Omental fat pad (tissue), 3 donors: ENCODE measurements at regions not wholly inside any gene's neighbourhood (a gene's known extent, or its start where the extent isn't known, plus 50 kb on each side); places are given as distances from the start of the nearest gene placed in this dataset.
A peak's percentile ranks its signal among the peaks of the same experiment; 100 is the strongest.

ENCODE experiments used
- ATAC-seq: fragments of 150-250 bp; one replicate; pipeline ENCODE4 v1.9.1; 2016; ENCODE audit warnings: mild to moderate bottlenecking, moderate library complexity; ENCODE audit not compliant: low FRiP score
- DNase-seq: peaks from one replicate; pipeline ENCODE4 v3.0.0-alpha.2; 2019; ENCODE audit warnings: low spot score
- TF ChIP-seq, protein P1 (sequence below), 3 donors: fragments of 450-650 bp; IDR thresholded peaks; one replicate each; pipeline ENCODE4 v1.5.1; 2016 to 2017; ENCODE audit warnings: antibody characterized with exemption in 3 of 3, mild to moderate bottlenecking in 3 of 3, moderate library complexity in 2 of 3

DNA sequence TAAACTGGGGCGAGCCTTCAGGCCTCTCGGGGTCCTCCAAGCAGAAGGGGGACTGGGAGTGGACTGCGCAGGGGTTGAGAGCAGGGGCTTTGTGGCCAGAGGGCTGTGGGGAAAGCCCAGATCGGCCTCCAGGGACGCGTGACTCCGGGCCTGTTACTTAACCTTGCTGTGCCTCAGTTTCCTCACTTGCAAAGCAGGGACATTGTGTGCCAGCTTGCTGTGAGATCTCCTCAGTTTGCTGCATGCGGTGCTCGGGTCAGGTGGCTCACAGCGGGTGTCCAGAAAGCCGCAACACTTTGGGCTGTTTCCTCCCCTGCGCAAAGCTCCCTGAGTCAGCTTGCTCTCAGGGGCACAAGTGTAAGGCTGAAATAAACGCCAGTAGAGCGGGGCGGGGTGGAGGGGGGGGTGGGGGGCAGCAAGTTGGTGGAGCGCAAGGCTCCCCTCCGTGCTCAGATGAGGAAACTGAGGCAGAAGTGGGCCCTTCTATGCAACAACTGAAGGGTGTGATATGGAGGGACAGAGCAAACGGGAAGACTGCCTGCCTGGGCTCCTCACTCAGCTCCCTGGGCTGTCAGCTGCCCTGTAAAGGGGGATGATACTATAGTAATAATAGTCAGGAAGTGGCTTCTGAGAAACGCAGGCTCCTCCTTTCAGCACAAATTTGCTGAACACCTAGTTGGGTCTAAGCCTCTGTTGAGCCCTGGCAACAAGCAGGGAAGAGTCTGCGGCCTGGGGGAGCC lies 101.0 kb downstream of the HMX1 start:
- ATAC-seq = no peak
- peak; percentile 7 for DNase-seq

GRCh38 chr4:8769645-8770517 lies 101.8 kb downstream of the HMX1 start:
- DNase-seq (no peak), ATAC-seq (no peak)
- TF ChIP-seq, protein P1, sequence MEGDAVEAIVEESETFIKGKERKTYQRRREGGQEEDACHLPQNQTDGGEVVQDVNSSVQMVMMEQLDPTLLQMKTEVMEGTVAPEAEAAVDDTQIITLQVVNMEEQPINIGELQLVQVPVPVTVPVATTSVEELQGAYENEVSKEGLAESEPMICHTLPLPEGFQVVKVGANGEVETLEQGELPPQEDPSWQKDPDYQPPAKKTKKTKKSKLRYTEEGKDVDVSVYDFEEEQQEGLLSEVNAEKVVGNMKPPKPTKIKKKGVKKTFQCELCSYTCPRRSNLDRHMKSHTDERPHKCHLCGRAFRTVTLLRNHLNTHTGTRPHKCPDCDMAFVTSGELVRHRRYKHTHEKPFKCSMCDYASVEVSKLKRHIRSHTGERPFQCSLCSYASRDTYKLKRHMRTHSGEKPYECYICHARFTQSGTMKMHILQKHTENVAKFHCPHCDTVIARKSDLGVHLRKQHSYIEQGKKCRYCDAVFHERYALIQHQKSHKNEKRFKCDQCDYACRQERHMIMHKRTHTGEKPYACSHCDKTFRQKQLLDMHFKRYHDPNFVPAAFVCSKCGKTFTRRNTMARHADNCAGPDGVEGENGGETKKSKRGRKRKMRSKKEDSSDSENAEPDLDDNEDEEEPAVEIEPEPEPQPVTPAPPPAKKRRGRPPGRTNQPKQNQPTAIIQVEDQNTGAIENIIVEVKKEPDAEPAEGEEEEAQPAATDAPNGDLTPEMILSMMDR (IDR thresholded peaks at IDR 0.05) = no peak

More for the DNA sequence above, 101.0 kb downstream of the HMX1 start:
- TF ChIP-seq, protein P1 (IDR thresholded peaks at IDR 0.05) = no peak

GRCh38 chr4:8768357-8768999 lies 103.2 kb downstream of the HMX1 start:
- ATAC-seq (no peak), DNase-seq (no peak)
- TF ChIP-seq, protein P1 (IDR thresholded peaks at IDR 0.05) = no peak

GRCh38 chr4:8766610-8767009 lies 105.0 kb downstream of the HMX1 start:
- ATAC-seq (no peak), DNase-seq (no peak)
- TF ChIP-seq, protein P1 (IDR thresholded peaks at IDR 0.05) = no peak

DNA sequence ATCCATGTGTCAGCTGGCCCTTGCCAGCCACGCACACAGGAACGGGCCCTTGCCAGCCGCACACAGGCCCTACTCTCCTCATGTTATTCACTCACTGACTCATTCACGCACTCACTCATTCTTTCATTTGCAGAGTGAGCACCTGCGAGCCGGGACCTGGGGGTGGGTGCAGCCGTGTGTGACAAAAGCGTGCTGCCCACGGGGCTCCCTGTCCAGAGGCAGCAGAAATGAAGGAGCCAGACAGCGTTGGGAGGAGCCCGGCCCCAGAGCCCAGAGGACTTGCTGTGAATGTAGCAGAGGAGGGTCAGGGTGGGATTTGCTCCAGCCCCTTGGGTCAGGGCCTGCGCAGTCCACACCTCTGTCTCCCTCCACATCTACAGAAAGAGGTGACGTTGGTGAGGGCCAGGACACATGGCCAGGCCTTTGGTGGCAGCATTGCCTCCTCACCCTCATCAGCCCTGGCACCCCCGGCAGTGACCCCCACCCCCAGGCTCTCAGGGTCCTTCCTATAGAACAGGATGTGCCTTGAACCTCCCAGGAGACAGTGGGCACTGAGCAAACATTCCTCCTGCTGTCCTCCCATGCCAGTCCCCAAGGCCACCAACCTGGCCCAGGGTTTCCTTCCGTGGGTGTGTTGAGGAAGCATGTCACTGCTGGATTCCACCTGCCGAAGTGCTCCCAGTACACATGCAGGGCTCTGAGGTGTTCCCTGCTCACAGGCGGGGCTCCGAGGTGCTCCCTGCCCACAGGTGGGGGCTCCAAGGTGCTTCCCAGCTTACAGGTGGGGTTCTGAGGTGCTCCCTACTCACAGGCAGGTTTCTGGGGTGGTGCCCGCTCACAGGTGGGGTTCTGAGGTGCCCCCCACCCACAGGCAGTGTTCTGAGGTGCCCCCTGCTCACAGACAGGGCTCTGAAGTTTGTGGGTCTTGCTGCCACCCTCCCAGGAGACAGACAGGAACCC lies 105.7 kb downstream of the HMX1 start:
- ATAC-seq (no peak), DNase-seq (no peak)
- TF ChIP-seq, protein P1 (IDR thresholded peaks at IDR 0.05) = no peak

DNA sequence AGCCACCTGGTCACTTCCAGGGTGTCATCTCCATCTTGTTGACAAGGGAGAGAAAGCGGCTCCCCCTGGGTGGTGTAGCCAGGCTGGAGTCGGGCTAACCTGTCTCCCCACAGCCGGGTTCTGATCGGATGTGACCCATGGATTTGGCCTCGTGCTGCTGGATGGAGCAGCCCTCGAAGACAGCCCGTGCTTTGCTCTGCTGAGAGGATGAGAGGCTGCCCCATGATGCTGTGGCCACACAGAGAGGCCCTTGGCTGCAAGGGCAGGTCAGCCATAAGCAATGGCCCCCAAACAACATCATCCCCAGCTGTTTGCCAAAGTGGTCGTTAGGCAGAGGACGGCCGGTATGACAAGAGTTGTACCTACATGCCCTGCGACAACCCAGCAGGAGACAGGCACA lies 106.6 kb downstream of the HMX1 start:
- ATAC-seq (no peak), DNase-seq (no peak)
- TF ChIP-seq, protein P1 (IDR thresholded peaks at IDR 0.05) = no peak
